ENCODE measurements at regions not wholly inside any gene's neighbourhood (a gene's known extent, or its start where the extent isn't known, plus 50 kb on each side); places are given as distances from the start of the nearest gene placed in this dataset.

- Histone ChIP-seq H3K36me3 (ENCODE audit: control insufficient read depth, insufficient read depth, low read length) (no peaks in the 10 kb centered on the region), H3K27me3 (ENCODE audit: control insufficient read depth, insufficient read depth, low read length) (no peaks in the 10 kb centered on the region), H3K27ac (ENCODE audit: low read length) (no peak overlapping the region), H3K4me1 (ENCODE audit: control insufficient read depth, insufficient read depth, low read length) (no peaks in the 10 kb centered on the region), H3K9me3 (ENCODE audit: control insufficient read depth, insufficient read depth, low read length) (peaks cover 16% of the 10 kb centered on the region), H3K4me3 (ENCODE audit: low read length) (no peak overlapping the region)
- ATAC-seq = no peak
- Mint-ChIP-seq H3K27ac (no peak overlapping the region), H3K4me1 (no peaks in the 10 kb centered on the region), H3K9me3 (peaks cover 6 to 12% of the 10 kb centered on the region in 2 donors), H3K27me3 (ENCODE audit: low read depth in 2 of 2) (peaks cover 0 to 5% of the 10 kb centered on the region in 2 donors), H3K36me3 (peaks cover 15% of the 10 kb centered on the region), H3K4me3 (no peak overlapping the region)
- no peak for DNase-seq
- intact Hi-C loops (cut with micrococcal nuclease) = no loop called here
- 90% methylated on average over 3 of the region's 4 CpGs for WGBS (ENCODE audit: insufficient coverage)
- TF ChIP-seq CTCF (IDR thresholded peaks at IDR 0.05) = no peak
Measured at GRCh38 chr20:24897974-24898373, 51.1 kb upstream of the CST7 start.

GRCh38 chr20:24899153-24899552 lies 49.9 kb upstream of the CST7 start:
- TF ChIP-seq CTCF (IDR thresholded peaks at IDR 0.05) = no peak
- Histone ChIP-seq H3K27ac (ENCODE audit: low read length) (no peak overlapping the region), H3K4me1 (ENCODE audit: control insufficient read depth, insufficient read depth, low read length) (no peaks in the 10 kb centered on the region), H3K9me3 (ENCODE audit: control insufficient read depth, insufficient read depth, low read length) (peaks cover 16% of the 10 kb centered on the region), H3K36me3 (ENCODE audit: control insufficient read depth, insufficient read depth, low read length) (no peaks in the 10 kb centered on the region), H3K27me3 (ENCODE audit: control insufficient read depth, insufficient read depth, low read length) (no peaks in the 10 kb centered on the region), H3K4me3 (ENCODE audit: low read length) (no peak overlapping the region)
- peaks cover 6 to 12% of the 10 kb centered on the region in 2 donors for H3K9me3 Mint-ChIP-seq
- DNase-seq = no peak
- no peak overlapping the region for H3K4me3 Mint-ChIP-seq
- 98% methylated on average over 2 of the region's 2 CpGs for WGBS (ENCODE audit: insufficient coverage)
- no peak overlapping the region for H3K27ac Mint-ChIP-seq
- no peaks in the 10 kb centered on the region for H3K4me1 Mint-ChIP-seq
- H3K27me3 Mint-ChIP-seq (ENCODE audit: low read depth in 2 of 2) = peaks cover 2 to 11% of the 10 kb centered on the region in 2 donors
- peaks cover 15% of the 10 kb centered on the region for H3K36me3 Mint-ChIP-seq
- intact Hi-C loops (cut with micrococcal nuclease) = no loop called here
- no peak for ATAC-seq
